ENCODE measurements at regions not wholly inside any gene's neighbourhood (a gene's known extent, or its start where the extent isn't known, plus 50 kb on each side); places are given as distances from the start of the nearest gene placed in this dataset.

DNA sequence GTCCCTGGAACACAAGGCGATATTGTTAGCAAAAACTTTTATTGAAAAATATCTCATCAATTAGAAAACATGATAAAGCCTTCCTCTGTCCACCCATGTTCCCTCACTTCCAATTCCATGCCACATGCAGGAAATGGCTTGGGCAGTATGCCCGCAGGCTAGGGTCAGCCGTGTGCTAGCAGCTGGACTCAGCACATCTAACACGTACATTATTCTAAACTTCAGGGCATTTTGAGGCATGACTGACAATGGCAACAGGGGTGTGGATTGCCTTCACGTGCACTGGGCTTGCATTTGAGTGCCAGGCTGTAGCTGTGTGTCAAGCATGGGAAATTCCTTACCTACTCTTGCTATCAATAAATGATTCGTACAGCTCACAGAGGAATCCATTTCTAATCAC, 642.1 kb downstream of the INHBA start:
- Mint-ChIP-seq H3K4me3 (ENCODE audit: unreplicated experiment) (no peak overlapping the region), H3K27me3 (ENCODE audit: unreplicated experiment) (no peaks in the 10 kb centered on the region), H3K27ac (ENCODE audit: unreplicated experiment) (no peak overlapping the region)

DNA sequence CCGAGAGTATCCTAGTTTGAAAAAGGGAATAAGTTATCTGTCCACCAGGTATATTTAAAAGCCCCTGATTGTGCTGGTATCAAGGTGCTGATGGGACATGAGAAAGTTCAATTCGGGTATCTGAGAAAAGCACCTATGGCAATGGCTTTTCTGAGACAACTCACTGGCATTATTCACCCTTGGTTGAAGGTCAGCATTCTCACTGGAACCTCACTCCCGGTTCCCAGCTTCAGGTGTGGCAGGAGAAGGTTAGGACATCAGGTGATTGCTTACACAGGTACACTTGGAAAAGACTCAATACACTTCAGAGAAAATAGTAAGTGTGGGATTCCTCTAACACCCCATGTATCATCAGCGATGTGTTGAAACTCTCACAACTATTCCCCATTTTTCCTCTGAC, 643.1 kb downstream of the INHBA start:
- peaks cover 7% of the 10 kb centered on the region for H3K4me1 Mint-ChIP-seq (ENCODE audit: unreplicated experiment)
- no peak overlapping the region for H3K27ac Mint-ChIP-seq (ENCODE audit: unreplicated experiment)
- DNase-seq (ENCODE audit: low spot score), result no peak
- no peak overlapping the region for H3K4me3 Mint-ChIP-seq (ENCODE audit: unreplicated experiment)
- H3K9me3 Mint-ChIP-seq (ENCODE audit: unreplicated experiment), result no peaks in the 10 kb centered on the region
- no peaks in the 10 kb centered on the region for H3K27me3 Mint-ChIP-seq (ENCODE audit: unreplicated experiment)
- peaks cover 5% of the 10 kb centered on the region for H3K36me3 Mint-ChIP-seq (ENCODE audit: low read depth, unreplicated experiment)
- TF ChIP-seq CTCF (IDR thresholded peaks at IDR 0.05; ENCODE audit: unreplicated experiment), result no peak

More for the DNA sequence above, 642.1 kb downstream of the INHBA start:
- no peak for DNase-seq (ENCODE audit: low spot score)
- peaks cover 5% of the 10 kb centered on the region for H3K36me3 Mint-ChIP-seq (ENCODE audit: low read depth, unreplicated experiment)
- TF ChIP-seq CTCF (IDR thresholded peaks at IDR 0.05; ENCODE audit: unreplicated experiment), result no peak
- no peaks in the 10 kb centered on the region for H3K9me3 Mint-ChIP-seq (ENCODE audit: unreplicated experiment)
- H3K4me1 Mint-ChIP-seq (ENCODE audit: unreplicated experiment), result no peaks in the 10 kb centered on the region

- no peak overlapping the region for H3K27ac Mint-ChIP-seq (ENCODE audit: unreplicated experiment)
These were observed 643.7 kb downstream of the INHBA start for GRCh38 chr7:41058986-41059741.

GRCh38 chr7:41054960-41055661, 647.8 kb downstream of the INHBA start:
- peaks cover 18% of the 10 kb centered on the region for H3K4me1 Mint-ChIP-seq (ENCODE audit: unreplicated experiment)
- no peak overlapping the region for H3K27ac Mint-ChIP-seq (ENCODE audit: unreplicated experiment)
- no peak overlapping the region for H3K4me3 Mint-ChIP-seq (ENCODE audit: unreplicated experiment)
- no peak for DNase-seq (ENCODE audit: low spot score)
- H3K27me3 Mint-ChIP-seq (ENCODE audit: unreplicated experiment), result no peaks in the 10 kb centered on the region
- TF ChIP-seq CTCF (IDR thresholded peaks at IDR 0.05; ENCODE audit: unreplicated experiment), result no peak
- peaks cover 5% of the 10 kb centered on the region for H3K36me3 Mint-ChIP-seq (ENCODE audit: low read depth, unreplicated experiment)
- no peaks in the 10 kb centered on the region for H3K9me3 Mint-ChIP-seq (ENCODE audit: unreplicated experiment)

More at GRCh38 chr7:41058986-41059741, 643.7 kb downstream of the INHBA start:
- Mint-ChIP-seq H3K27me3 (ENCODE audit: unreplicated experiment) (no peaks in the 10 kb centered on the region), H3K36me3 (ENCODE audit: low read depth, unreplicated experiment) (peaks cover 5% of the 10 kb centered on the region), H3K9me3 (ENCODE audit: unreplicated experiment) (no peaks in the 10 kb centered on the region), H3K4me3 (ENCODE audit: unreplicated experiment) (no peak overlapping the region), H3K4me1 (ENCODE audit: unreplicated experiment) (peaks cover 14% of the 10 kb centered on the region)
- no peak for TF ChIP-seq CTCF (IDR thresholded peaks at IDR 0.05; ENCODE audit: unreplicated experiment)
- no peak for DNase-seq (ENCODE audit: low spot score)

DNA sequence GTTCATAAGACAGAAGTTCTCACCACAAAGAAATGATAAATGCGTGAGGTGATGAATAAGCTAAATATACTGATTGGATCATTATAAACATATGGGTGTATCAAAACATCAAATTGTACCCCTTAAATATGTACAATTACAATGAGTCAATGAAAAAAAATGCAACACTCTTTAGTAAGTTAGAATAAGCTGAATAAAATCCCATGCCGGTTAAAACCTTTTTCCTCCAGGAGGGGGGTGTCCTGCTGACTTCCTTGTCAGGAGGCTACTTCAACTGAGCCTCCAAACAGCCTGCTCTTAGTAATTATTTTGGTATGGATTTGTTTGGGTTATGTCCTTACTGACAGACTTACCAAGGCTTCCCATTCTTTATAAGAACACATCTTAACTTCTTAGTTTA, 649.1 kb downstream of the INHBA start:
- no peak for TF ChIP-seq CTCF (IDR thresholded peaks at IDR 0.05; ENCODE audit: unreplicated experiment)
- Mint-ChIP-seq H3K36me3 (ENCODE audit: low read depth, unreplicated experiment) (peaks cover 5% of the 10 kb centered on the region), H3K4me3 (ENCODE audit: unreplicated experiment) (no peak overlapping the region), H3K4me1 (ENCODE audit: unreplicated experiment) (peaks cover 18% of the 10 kb centered on the region), H3K27me3 (ENCODE audit: unreplicated experiment) (no peaks in the 10 kb centered on the region), H3K27ac (ENCODE audit: unreplicated experiment) (no peak overlapping the region), H3K9me3 (ENCODE audit: unreplicated experiment) (no peaks in the 10 kb centered on the region)
- DNase-seq (ENCODE audit: low spot score), result no peak
